Adrenal gland (tissue), 9 donors: ENCODE measurements at regions not wholly inside any gene's neighbourhood (a gene's known extent, or its start where the extent isn't known, plus 50 kb on each side); places are given as distances from the start of the nearest gene placed in this dataset.

Source experiments
- DNase-seq, 7 donors: peaks; one replicate each; pipeline ENCODE4 v3.0.0-alpha.2; 2019 to 2020
- H3K27ac ChIP-seq, 5 donors: fragments of 200-600 bp; sonication (generic) in 4 of 5; 1 replicate in 3 of 5; 2 replicates in 2 of 5; pipeline versions ENCODE4 v1.5.1 to v1.8.0; 2016 to 2020; ENCODE audit warnings: mild to moderate bottlenecking in 1 of 5
- H3K27me3 ChIP-seq: fragments of 200-600 bp; 2 replicates; pipeline ENCODE4 v1.8.0; 2021
- H3K36me3 ChIP-seq, 2 donors: fragments of 200-600 bp; replicated peaks in 1 of 2; 1 replicate in 1 of 2; 2 replicates in 1 of 2; pipeline versions ENCODE4 v1.5.1 to v1.8.0; 2018 to 2022
- H3K4me1 ChIP-seq, 2 donors: fragments of 200-600 bp; replicated peaks in 1 of 2; 1 replicate in 1 of 2; 2 replicates in 1 of 2; pipeline versions ENCODE4 v1.5.1 to v1.8.0; 2018 to 2021
- H3K4me3 ChIP-seq, 4 donors: fragments of 200-600 bp; sonication (generic) in 3 of 4; one replicate each; pipeline ENCODE4 v1.5.1; 2016 to 2018
- H3K9me3 ChIP-seq, 3 donors: fragments of 200-600 bp; sonication (generic) in 1 of 3; replicated peaks in 1 of 3; 1 replicate in 2 of 3; 2 replicates in 1 of 3; pipeline versions ENCODE4 v1.5.1 to v1.8.0; 2016 to 2021
- CTCF ChIP-seq, 6 experiments: fragments of 450-650 bp in 4 of 6; fragments of 200-600 bp in 2 of 6; sonication (generic) in 1 of 6; IDR thresholded peaks; 1 replicate in 5 of 6; 2 replicates in 1 of 6; pipeline versions ENCODE4 v1.5.1 to v1.8.0; 2016 to 2021; ENCODE audit warnings: antibody characterized with exemption in 6 of 6, mild to moderate bottlenecking in 2 of 6, moderate library complexity in 1 of 6
- POLR2A ChIP-seq, 2 donors: fragments of 450-650 bp; IDR thresholded peaks; one replicate each; pipeline ENCODE4 v1.6.1; 2017; ENCODE audit warnings: antibody characterized with exemption in 2 of 2, mild to moderate bottlenecking in 2 of 2, moderate library complexity in 1 of 2
- WGBS, 4 donors: extraction: QIAGEN DNeasy Blood & Tissue Kit in 2 of 4; methylation state at CpG; one replicate each; pipeline versions ENCODE4 v1.1.5 to v1.1.7; 2013 to 2017; 5-methylcytosine and 5-hydroxymethylcytosine counted together
- intact Hi-C, 2 donors: fragments of 100-400 bp; cut with DNase I; formaldehyde crosslinking; loops; one replicate each; pipeline versions ENCODE4 v1.14.1 to v1.15.0; 2022 to 2023
- donor health status: healthy with polysubstance abuse.
- donor health status: Bipolar disorder and iron deficiency.
- donor health status: DM: yes; HTN: yes; CAD: no.
- donor health status: DM: no; HTN: no; CAD: no.
- donor health status: DM: no; HTN: no; CAD: no.

- Histone ChIP-seq H3K27me3 (no peaks in the 10 kb centered on the region), H3K36me3 (no peaks in the 10 kb centered on the region), H3K27ac (no peak overlapping the region), H3K9me3 (no peaks in the 10 kb centered on the region), H3K4me1 (no peaks in the 10 kb centered on the region), H3K4me3 (no peak overlapping the region)
- 84 to 89% (median 88%) methylated on average over 5 to 6 of the region's 6 CpGs for WGBS, 4 donors
- DNase-seq = no peak
- TF ChIP-seq CTCF (IDR thresholded peaks at IDR 0.05) (no peak), POLR2A (IDR thresholded peaks at IDR 0.05) (no peak)
- intact Hi-C loops = no loop called here
Observed at GRCh38 chr13:58397596-58398387, 766.2 kb downstream of the PCDH17 start.

- H3K27me3 ChIP-seq = no peaks in the 10 kb centered on the region
- H3K4me3 ChIP-seq = no peak overlapping the region
- intact Hi-C loops = no loop called here
- peaks cover 0 to 5% (median 0%) of the 10 kb centered on the region in 3 donors for H3K9me3 ChIP-seq
- DNase-seq = no peak
- no peaks in the 10 kb centered on the region for H3K4me1 ChIP-seq
- TF ChIP-seq CTCF (IDR thresholded peaks at IDR 0.05) (no peak), POLR2A (IDR thresholded peaks at IDR 0.05) (no peak)
- no peaks in the 10 kb centered on the region for H3K36me3 ChIP-seq
- H3K27ac ChIP-seq = no peak overlapping the region
Observed at GRCh38 chr13:58399263-58399662, 767.7 kb downstream of the PCDH17 start.

- TF ChIP-seq CTCF (IDR thresholded peaks at IDR 0.05) (no peak), POLR2A (IDR thresholded peaks at IDR 0.05) (no peak)
- H3K4me1 ChIP-seq = no peaks in the 10 kb centered on the region
- no peak overlapping the region for H3K4me3 ChIP-seq
- 81 to 91% (median 87%) methylated on average over 2 of the region's 2 CpGs for WGBS, 4 donors
- peaks cover 0 to 5% (median 0%) of the 10 kb centered on the region in 3 donors for H3K9me3 ChIP-seq
- H3K27me3 ChIP-seq = no peaks in the 10 kb centered on the region
- DNase-seq = no peak
- intact Hi-C loops = no loop called here
- H3K36me3 ChIP-seq = no peaks in the 10 kb centered on the region
- no peak overlapping the region for H3K27ac ChIP-seq
Observed at GRCh38 chr13:58406545-58406944, 775.0 kb downstream of the PCDH17 start.

GRCh38 chr13:58429917-58430316, 798.4 kb downstream of the PCDH17 start:
- no peak for DNase-seq
- Histone ChIP-seq H3K4me3 (no peak overlapping the region), H3K36me3 (no peaks in the 10 kb centered on the region), H3K27ac (no peak overlapping the region), H3K27me3 (no peaks in the 10 kb centered on the region), H3K9me3 (no peaks in the 10 kb centered on the region), H3K4me1 (no peaks in the 10 kb centered on the region)
- intact Hi-C loops = no loop called here
- WGBS, 4 donors = 78 to 87% (median 83%) methylated on average over 2 of the region's 2 CpGs
- TF ChIP-seq CTCF (IDR thresholded peaks at IDR 0.05) (no peak), POLR2A (IDR thresholded peaks at IDR 0.05) (no peak)
